HG03025 (cell line): ENCODE measurements at regions not wholly inside any gene's neighbourhood (a gene's known extent, or its start where the extent isn't known, plus 50 kb on each side); places are given as distances from the start of the nearest gene placed in this dataset.

ENCODE experiments used
- ATAC-seq: cut with Tn5 transposase; IDR thresholded peaks from one replicate; pipeline ENCODE4 v1.9.1; 2021; ENCODE audit warnings: mild to moderate bottlenecking, moderate library complexity; ENCODE audit not compliant: unreplicated experiment, low FRiP score

DNA sequence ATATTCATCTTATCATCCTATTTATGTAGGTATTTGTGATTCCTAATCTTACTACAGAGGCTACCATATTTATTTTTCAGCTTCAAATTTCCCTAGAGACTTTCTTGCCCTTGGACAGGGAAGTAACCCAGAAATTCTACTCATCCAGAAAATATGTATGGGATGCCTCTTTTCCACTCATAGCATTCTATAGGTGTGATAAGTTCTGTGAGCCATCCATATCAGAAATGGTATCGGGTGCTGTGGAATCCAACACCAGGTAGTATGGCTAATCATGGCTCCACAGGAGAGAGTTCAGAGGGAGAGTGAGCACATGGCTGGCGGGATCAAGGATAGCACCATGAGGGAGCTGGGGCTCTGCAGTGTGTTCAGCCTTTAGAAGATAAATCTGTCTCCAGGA lies 349.3 kb upstream of the ACTBL2 start:
- no peak for ATAC-seq

- ATAC-seq: no peak
Observed at GRCh38 chr5:57831090-57831489, 348.5 kb upstream of the ACTBL2 start.

GRCh38 chr5:57828221-57828620 lies 345.6 kb upstream of the ACTBL2 start:
- no peak for ATAC-seq

DNA sequence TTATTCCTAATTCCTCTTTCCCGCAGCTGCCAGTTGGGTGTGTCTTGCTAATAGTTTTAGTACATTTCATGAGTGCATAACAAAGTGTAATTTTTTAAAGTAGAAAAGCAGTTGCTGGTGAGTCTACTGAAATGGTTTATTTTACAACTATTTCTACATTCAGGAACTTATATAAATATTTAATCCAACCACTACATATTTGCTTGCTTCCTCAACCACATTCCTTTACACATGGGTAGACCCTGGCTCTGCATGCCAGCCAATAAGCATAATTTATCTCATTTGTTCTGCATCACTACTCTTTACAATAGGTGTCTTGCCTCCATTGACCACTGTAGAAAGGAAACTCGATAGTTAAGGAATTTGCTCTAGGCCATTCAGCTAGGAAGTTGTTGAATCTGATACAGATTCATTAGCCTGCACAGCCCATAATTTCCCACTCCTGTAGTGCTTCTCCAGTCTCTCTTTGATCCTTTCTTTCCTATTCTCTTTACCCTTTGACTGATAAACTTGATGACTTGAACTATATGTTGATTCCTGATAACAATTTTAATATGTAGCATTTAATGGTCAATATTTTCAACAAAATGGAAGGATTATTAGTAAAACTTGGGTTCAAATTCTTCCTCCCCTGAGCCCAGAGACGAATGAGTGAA lies 342.5 kb upstream of the ACTBL2 start:
- ATAC-seq: no peak

GRCh38 chr5:57824623-57825022 lies 342.0 kb upstream of the ACTBL2 start:
- no peak for ATAC-seq

DNA sequence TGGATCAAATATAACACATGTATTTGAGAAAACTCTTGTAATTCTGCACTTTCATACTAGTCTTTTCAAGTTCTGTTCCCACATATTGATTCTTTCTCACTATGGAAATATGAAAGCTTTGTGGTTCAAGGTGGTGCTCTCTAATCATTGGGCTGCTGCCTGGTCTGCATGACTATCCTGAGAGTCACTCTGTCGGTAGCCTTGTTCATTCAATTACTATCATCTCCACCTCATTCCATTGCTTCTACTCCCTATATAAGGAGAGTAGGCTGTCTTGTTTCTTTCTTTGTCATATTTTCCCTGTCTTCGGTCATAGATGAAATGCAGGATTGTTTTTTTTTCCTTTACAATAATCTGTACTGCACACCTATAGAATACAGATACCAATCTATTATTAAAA lies 341.4 kb upstream of the ACTBL2 start:
- ATAC-seq: no peak

DNA sequence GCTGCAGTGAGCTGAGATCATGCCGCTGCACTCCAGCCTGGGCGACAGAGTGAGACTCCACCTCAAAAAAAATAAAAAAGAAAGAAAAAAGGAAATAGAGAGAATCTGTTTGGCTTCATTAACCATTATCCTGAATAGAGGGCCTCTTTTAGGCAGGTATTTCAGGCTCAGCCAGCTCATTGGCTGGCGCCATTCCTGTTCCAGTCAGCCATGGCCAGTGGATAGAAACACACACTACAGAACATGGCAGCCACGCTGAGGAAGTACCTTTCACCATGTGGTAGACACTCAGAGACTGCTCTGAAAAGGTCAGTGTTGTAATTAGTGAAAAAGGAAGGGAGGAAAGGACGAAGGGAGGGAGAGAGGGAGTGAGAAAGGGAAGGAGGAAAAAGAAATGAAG lies 340.0 kb upstream of the ACTBL2 start:
- no peak for ATAC-seq

DNA sequence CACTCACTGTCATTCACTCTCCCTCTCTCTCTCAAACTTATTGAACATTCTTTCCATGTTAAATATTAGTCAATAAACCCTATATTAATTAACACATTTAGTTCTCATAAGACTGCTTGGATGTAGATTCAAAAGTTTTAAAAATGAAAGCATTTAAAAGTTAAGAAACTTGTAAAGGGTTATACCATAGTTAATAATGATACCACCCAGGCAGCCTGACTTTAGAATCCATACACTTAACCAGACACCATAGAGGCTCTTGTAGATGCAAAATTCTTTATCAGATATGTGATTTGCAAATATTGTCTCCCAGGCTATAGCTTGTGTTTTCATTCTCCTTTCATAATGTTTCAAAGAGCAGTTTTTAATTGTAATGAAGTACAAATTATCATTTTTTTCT lies 335.8 kb upstream of the ACTBL2 start:
- no peak for ATAC-seq

GRCh38 chr5:57817924-57818323 lies 335.3 kb upstream of the ACTBL2 start:
- ATAC-seq: no peak

GRCh38 chr5:57817001-57817453 lies 334.4 kb upstream of the ACTBL2 start:
- no peak for ATAC-seq

DNA sequence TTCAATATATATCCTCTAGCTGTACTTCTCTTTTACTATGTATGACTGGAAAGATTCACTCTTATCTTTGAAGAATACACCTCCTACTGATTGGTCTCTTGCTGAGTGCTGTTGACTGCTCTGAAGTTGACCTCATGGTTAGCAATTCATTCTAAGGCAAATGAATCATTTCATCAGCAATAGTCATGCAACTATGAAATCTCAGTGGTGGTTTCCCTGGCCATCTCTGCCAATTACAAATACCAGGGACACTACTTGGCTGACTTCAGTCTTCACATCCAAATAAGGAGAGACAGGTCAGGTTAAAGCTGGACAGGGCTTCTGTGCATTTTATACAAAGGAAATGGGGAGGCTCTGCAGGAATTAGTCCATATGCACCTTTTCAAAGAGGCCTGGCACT lies 333.5 kb upstream of the ACTBL2 start:
- no peak for ATAC-seq

DNA sequence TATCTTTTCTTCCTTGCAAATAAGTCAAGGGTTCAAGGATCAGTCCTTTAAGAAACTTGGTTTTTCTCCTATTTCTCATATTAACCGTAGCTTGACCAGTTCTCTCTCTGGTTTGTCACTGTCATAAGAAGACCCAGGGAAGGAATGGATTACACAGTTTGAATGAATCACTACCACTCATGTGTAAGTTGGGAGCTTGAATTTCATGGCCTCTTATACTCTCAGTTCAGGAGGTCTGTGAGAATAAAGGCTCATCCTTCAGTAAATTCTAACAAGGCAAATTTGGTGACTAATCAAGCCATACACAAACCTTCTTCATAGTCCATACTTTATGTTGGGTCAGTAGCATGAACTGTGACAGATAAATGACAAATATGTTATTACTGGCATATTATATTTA lies 323.1 kb upstream of the ACTBL2 start:
- ATAC-seq: no peak

GRCh38 chr5:57805170-57805569 lies 322.6 kb upstream of the ACTBL2 start:
- no peak for ATAC-seq

- ATAC-seq: no peak
Observed at GRCh38 chr5:57804505-57804904, 321.9 kb upstream of the ACTBL2 start.

- ATAC-seq: no peak
Observed at GRCh38 chr5:57804007-57804444, 321.4 kb upstream of the ACTBL2 start.

GRCh38 chr5:57802131-57802530 lies 319.5 kb upstream of the ACTBL2 start:
- ATAC-seq: no peak

- no peak for ATAC-seq
Observed at GRCh38 chr5:57795203-57795602, 312.6 kb upstream of the ACTBL2 start.

- no peak for ATAC-seq
Observed at GRCh38 chr5:57791875-57792274, 309.3 kb upstream of the ACTBL2 start.

GRCh38 chr5:57785946-57786345 lies 303.3 kb upstream of the ACTBL2 start:
- no peak for ATAC-seq

GRCh38 chr5:57784121-57784520 lies 301.5 kb upstream of the ACTBL2 start:
- no peak for ATAC-seq

- ATAC-seq: no peak
Observed at GRCh38 chr5:57783693-57784092, 301.1 kb upstream of the ACTBL2 start.

GRCh38 chr5:57780961-57781325 lies 298.3 kb upstream of the ACTBL2 start:
- no peak for ATAC-seq
